HG02973 (cell line): ENCODE measurements at regions not wholly inside any gene's neighbourhood (a gene's known extent, or its start where the extent isn't known, plus 50 kb on each side); places are given as distances from the start of the nearest gene placed in this dataset.
"Not testable (repeated sequence)": the region's sequence is repeated elsewhere in the genome, so short reads cannot be mapped to it uniquely, and the experiment has no call there.

Experiments
- ATAC-seq: cut with Tn5 transposase; IDR thresholded peaks from one replicate; pipeline ENCODE4 v1.9.1; 2021; ENCODE audit warnings: moderate library complexity; ENCODE audit not compliant: unreplicated experiment

- no peak for ATAC-seq
These were observed 202.3 kb upstream of the G2E3 start for GRCh38 chr14:30356438-30357202.

GRCh38 chr14:30357791-30358190 lies 201.2 kb upstream of the G2E3 start:
- ATAC-seq = no peak

GRCh38 chr14:30362369-30363218 lies 196.4 kb upstream of the G2E3 start:
- no peak for ATAC-seq

GRCh38 chr14:30363219-30363880 lies 195.6 kb upstream of the G2E3 start:
- not testable (repeated sequence) for ATAC-seq

GRCh38 chr14:30369502-30370180 lies 189.3 kb upstream of the G2E3 start:
- no peak for ATAC-seq

- no peak for ATAC-seq
These were observed 185.9 kb upstream of the G2E3 start for GRCh38 chr14:30373053-30373452.

- no peak for ATAC-seq
These were observed 185.4 kb upstream of the G2E3 start for GRCh38 chr14:30373526-30373925.

- peak; percentile 98 for ATAC-seq
These were observed 183.6 kb upstream of the G2E3 start for GRCh38 chr14:30375296-30375892.

GRCh38 chr14:30381861-30382480 lies 177.0 kb upstream of the G2E3 start:
- no peak for ATAC-seq

GRCh38 chr14:30385925-30386324 lies 173.0 kb upstream of the G2E3 start:
- no peak for ATAC-seq

- ATAC-seq = no peak
These were observed 171.1 kb upstream of the G2E3 start for GRCh38 chr14:30387871-30388270.

- ATAC-seq = no peak
These were observed 169.7 kb upstream of the G2E3 start for GRCh38 chr14:30389134-30389876.

- no peak for ATAC-seq
These were observed 169.0 kb upstream of the G2E3 start for GRCh38 chr14:30389877-30390385.

- no peak for ATAC-seq
These were observed 163.9 kb upstream of the G2E3 start for GRCh38 chr14:30395065-30395464.

- no peak for ATAC-seq
These were observed 156.1 kb upstream of the G2E3 start for GRCh38 chr14:30402846-30403245.

- ATAC-seq = no peak
These were observed 155.2 kb upstream of the G2E3 start for GRCh38 chr14:30403791-30404190.

GRCh38 chr14:30409508-30410015 lies 149.4 kb upstream of the G2E3 start:
- ATAC-seq = not testable (repeated sequence)

GRCh38 chr14:30410986-30411385 lies 148.0 kb upstream of the G2E3 start:
- ATAC-seq = no peak

GRCh38 chr14:30413184-30413583 lies 145.8 kb upstream of the G2E3 start:
- ATAC-seq = not testable (repeated sequence)
